Endothelial cell of umbilical vein (primary cell): ENCODE measurements at regions not wholly inside any gene's neighbourhood (a gene's known extent, or its start where the extent isn't known, plus 50 kb on each side); places are given as distances from the start of the nearest gene placed in this dataset.

Source experiments
- BruUV-seq: library from RNA; stranded (reverse); fragments of 400-500 nt; replicated peaks from 2 replicates; lab custom pipeline; 2021; lab: Mats Ljungman, UMichigan
- CTCF ChIA-PET: fragments of 300-600, 350-600 bp; sonication (Branson Sonifier 250); formaldehyde crosslinking; loops from one replicate; lab custom pipeline; 2021; ENCODE audit warnings: antibody characterized with exemption, inconsistent platforms; lab: Charles Lee
- POLR2A ChIA-PET: fragments of 300-600, 350-600 bp; sonication (Branson Sonifier 250); formaldehyde crosslinking; loops from one replicate; lab custom pipeline; 2021; ENCODE audit warnings: antibody characterized with exemption, inconsistent platforms; lab: Charles Lee
- DNase-seq: peaks from one replicate; pipeline ENCODE4 v3.0.0-alpha.2; 2011; ENCODE audit warnings: low read depth, low spot score
- FAIRE-seq: peaks from 2 replicates; lab custom pipeline; 2011; peaks lifted over from hg19 to GRCh38; lab: Jason Lieb, UNC
- H2AFZ ChIP-seq: 2 replicates; pipeline ENCODE4 v1.6.0; 2012; ENCODE audit warnings: low read depth, low read length, control low read depth, inconsistent platforms
- H3K27ac ChIP-seq: 2 replicates; pipeline ENCODE4 v1.5.1; 2011; ENCODE audit warnings: low read depth, mild to moderate bottlenecking, control low read depth, low read length, moderate library complexity; ENCODE audit not compliant: insufficient read depth
- H3K27me3 ChIP-seq, 2 experiments: 2 replicates each; pipeline versions ENCODE4 v1.6.0 to v1.6.1; 2011; ENCODE audit warnings: low read length in 2 of 2, mixed read lengths in 1 of 2; ENCODE audit not compliant: control insufficient read depth in 2 of 2, insufficient read depth in 2 of 2
- H3K36me3 ChIP-seq, 2 experiments: 2 replicates in 1 of 2; 3 replicates in 1 of 2; pipeline ENCODE4 v1.5.1; 2011; ENCODE audit warnings: low read length in 2 of 2, mild to moderate bottlenecking in 1 of 2, moderate library complexity in 1 of 2; ENCODE audit not compliant: control insufficient read depth in 2 of 2, insufficient read depth in 2 of 2; ENCODE audit errors: extremely low read depth in 1 of 2
- H3K4me1 ChIP-seq: 3 replicates; pipeline ENCODE4 v1.5.1; 2011; ENCODE audit warnings: mild to moderate bottlenecking, low read length; ENCODE audit not compliant: control insufficient read depth, insufficient read depth; ENCODE audit errors: extremely low read depth
- H3K4me2 ChIP-seq: 2 replicates; pipeline ENCODE4 v1.6.1; 2011; ENCODE audit warnings: low read length, control low read depth, mixed read lengths; ENCODE audit not compliant: insufficient read depth
- H3K4me3 ChIP-seq, 3 experiments: fragments of 200-600 bp in 1 of 3; sonication (generic), shearing (Covaris generic) in 1 of 3; replicated peaks in 1 of 3; 2 replicates each; pipeline ENCODE4 v1.5.1; 2011 to 2016; ENCODE audit warnings: control low read depth in 3 of 3, low read length in 3 of 3, mild to moderate bottlenecking in 2 of 3, inconsistent platforms in 1 of 3, low read depth in 1 of 3, moderate library complexity in 1 of 3; ENCODE audit not compliant: insufficient read depth in 1 of 3
- H3K79me2 ChIP-seq: 2 replicates; pipeline ENCODE4 v1.6.0; 2012; ENCODE audit warnings: low read length, inconsistent platforms; ENCODE audit not compliant: control insufficient read depth, insufficient read depth
- H3K9ac ChIP-seq: replicated peaks from 2 replicates; pipeline ENCODE3; 2011; ENCODE audit warnings: low read length, control low read depth; ENCODE audit not compliant: insufficient read depth; ENCODE audit errors: extremely low read depth
- H3K9me1 ChIP-seq: replicated peaks from 3 replicates; pipeline ENCODE4 v1.6.0; 2011; ENCODE audit warnings: mild to moderate bottlenecking, low read length; ENCODE audit not compliant: control insufficient read depth, insufficient read depth; ENCODE audit errors: extremely low read depth
- H3K9me3 ChIP-seq: replicated peaks from 2 replicates; pipeline ENCODE4 v1.5.1; 2012; ENCODE audit warnings: low read length, inconsistent platforms; ENCODE audit not compliant: control insufficient read depth, insufficient read depth
- H4K20me1 ChIP-seq: replicated peaks from 2 replicates; pipeline ENCODE3; 2011; ENCODE audit warnings: mild to moderate bottlenecking, low read length; ENCODE audit not compliant: control insufficient read depth, insufficient read depth; ENCODE audit errors: extremely low read depth
- CTCF ChIP-seq, 2 donors: IDR thresholded peaks; 1 replicate in 1 of 2; 2 replicates in 1 of 2; pipeline ENCODE4 v1.5.1; 2011; ENCODE audit warnings: low read length in 2 of 2, mild to moderate bottlenecking in 2 of 2, moderate library complexity in 2 of 2, control low read depth in 1 of 2, inconsistent platforms in 1 of 2, low read depth in 1 of 2; ENCODE audit not compliant: insufficient read depth in 1 of 2; ENCODE audit errors: extremely low read depth in 1 of 2
- EZH2 ChIP-seq: IDR thresholded peaks from 2 replicates; pipeline ENCODE4 v1.6.1; 2012; ENCODE audit warnings: borderline replicate concordance, low read depth, mild to moderate bottlenecking, moderate library complexity, low read length, inconsistent platforms; ENCODE audit not compliant: severe bottlenecking
- FOS ChIP-seq: IDR thresholded peaks from 2 replicates; pipeline ENCODE4 v1.6.1; 2011; ENCODE audit warnings: mild to moderate bottlenecking, low read length, moderate library complexity, borderline replicate concordance; ENCODE audit not compliant: insufficient read depth
- GATA2 ChIP-seq: IDR thresholded peaks from 2 replicates; pipeline ENCODE4 v1.7.0; 2011; ENCODE audit warnings: low read depth, mild to moderate bottlenecking, moderate library complexity, mixed read lengths, low read length; ENCODE audit not compliant: insufficient read length, insufficient read depth
- JUN ChIP-seq: IDR thresholded peaks from 2 replicates; pipeline ENCODE4 v1.6.1; 2011; ENCODE audit warnings: borderline replicate concordance, low read depth; ENCODE audit not compliant: insufficient read length, insufficient read depth
- MAX ChIP-seq: IDR thresholded peaks from 2 replicates; pipeline ENCODE4 v1.6.1; 2011; ENCODE audit not compliant: insufficient read depth, insufficient read length
- MYC ChIP-seq: IDR thresholded peaks from one replicate; pipeline ENCODE4 v1.6.1; 2011; ENCODE audit warnings: mild to moderate bottlenecking, low read depth, low read length
- POLR2A ChIP-seq: IDR thresholded peaks from 2 replicates; pipeline ENCODE4 v1.6.1; 2012; ENCODE audit warnings: low read depth, mild to moderate bottlenecking, control low read depth, low read length
- POLR2AphosphoS5 ChIP-seq: IDR thresholded peaks from 2 replicates; pipeline ENCODE4 v1.6.1; 2012; ENCODE audit warnings: low read depth, mild to moderate bottlenecking, control low read depth, low read length, moderate library complexity; ENCODE audit not compliant: insufficient read depth
- dilution Hi-C: fragments of 300-500 bp; cut with MboI; formaldehyde crosslinking; loops from one replicate; pipeline ENCODE4 v1.15.0; 2019; ENCODE audit warnings: low sequenced_read_pairs; ENCODE audit not compliant: extremely low pct_ligation_motif_present
- intact Hi-C: fragments of 100-400 bp; cut with micrococcal nuclease; formaldehyde crosslinking; loops from one replicate; pipeline ENCODE4 v1.10.0; 2022

GRCh38 chr5:53291047-53291446 lies 181.5 kb upstream of the MOCS2 start:
- no peak for FAIRE-seq
- intact Hi-C loops: no loop called here
- H3K27ac ChIP-seq: no peak overlapping the region

More at GRCh38 chr5:53291047-53291446, 181.5 kb upstream of the MOCS2 start:
- dilution Hi-C loops: no loop called here
- ChIA-PET POLR2A (no interaction called here), CTCF (interaction anchor here (0.9 to 1.6 kb wide), 6 partner anchors 13 to 953 kb away, joined by 3 to 4 read pairs (median 4); no protein-coding TSS in a partner anchor)
- no peak overlapping the region for H3K4me2 ChIP-seq
- H3K9me1 ChIP-seq: no peaks in the 10 kb centered on the region
- no peak overlapping the region for H3K9ac ChIP-seq
- no peak for DNase-seq
- H2AFZ ChIP-seq: no peak overlapping the region
- BruUV-seq: no TSS peak
- H4K20me1 ChIP-seq: no peaks in the 10 kb centered on the region
- H3K4me3 ChIP-seq: no peak overlapping the region
- no peaks in the 10 kb centered on the region for H3K4me1 ChIP-seq
- H3K79me2 ChIP-seq: no peaks in the 10 kb centered on the region
- H3K27me3 ChIP-seq: no peaks in the 10 kb centered on the region
- no peak for TF ChIP-seq POLR2A
- no peak for TF ChIP-seq EZH2
- TF ChIP-seq MYC: no peak
- no peak for TF ChIP-seq CTCF (IDR thresholded peaks at IDR 0.05; ENCODE audit: extremely low read depth in 1 of 2, insufficient read depth in 1 of 2, low read depth in 1 of 2, low read length in 2 of 2)
- TF ChIP-seq FOS: no peak
- TF ChIP-seq GATA2: no peak
- TF ChIP-seq JUN: no peak
- no peak for TF ChIP-seq MAX
- no peak for TF ChIP-seq POLR2AphosphoS5
- H3K36me3 ChIP-seq: no peaks in the 10 kb centered on the region
- no peaks in the 10 kb centered on the region for H3K9me3 ChIP-seq
